Neural crest cell (in vitro differentiated cells): ENCODE measurements at regions not wholly inside any gene's neighbourhood (a gene's known extent, or its start where the extent isn't known, plus 50 kb on each side); places are given as distances from the start of the nearest gene placed in this dataset.

Experiments
- DNase-seq: peaks from one replicate; pipeline ENCODE4 v3.0.0; 2021; ENCODE audit warnings: low read depth, mixed read lengths, low spot score
- H3K27ac Mint-ChIP-seq: one replicate; pipeline ENCODE4 v1.8.0; 2021; ENCODE audit warnings: mild to moderate bottlenecking, mixed read lengths; ENCODE audit not compliant: unreplicated experiment
- H3K27me3 Mint-ChIP-seq: 2 replicates; pipeline ENCODE4 v1.8.0; 2021; ENCODE audit warnings: low read depth, mild to moderate bottlenecking, mixed read lengths
- H3K36me3 Mint-ChIP-seq: 2 replicates; pipeline ENCODE4 v1.8.0; 2021; ENCODE audit warnings: low read depth, mild to moderate bottlenecking, mixed read lengths
- H3K4me1 Mint-ChIP-seq: 2 replicates; pipeline ENCODE4 v1.8.0; 2021; ENCODE audit warnings: mixed read lengths
- H3K4me3 Mint-ChIP-seq: one replicate; pipeline ENCODE4 v1.8.0; 2021; ENCODE audit warnings: mild to moderate bottlenecking, mixed read lengths
- H3K9me3 Mint-ChIP-seq: 2 replicates; pipeline ENCODE4 v1.8.0; 2021; ENCODE audit warnings: mixed read lengths
- TF ChIP-seq, protein P1 (sequence below): fragments of 200-600 bp; sonication (generic); conservative IDR thresholded peaks from 2 replicates; pipeline ENCODE4 v1.5.0; 2021; ENCODE audit warnings: antibody characterized with exemption, mild to moderate bottlenecking

DNA sequence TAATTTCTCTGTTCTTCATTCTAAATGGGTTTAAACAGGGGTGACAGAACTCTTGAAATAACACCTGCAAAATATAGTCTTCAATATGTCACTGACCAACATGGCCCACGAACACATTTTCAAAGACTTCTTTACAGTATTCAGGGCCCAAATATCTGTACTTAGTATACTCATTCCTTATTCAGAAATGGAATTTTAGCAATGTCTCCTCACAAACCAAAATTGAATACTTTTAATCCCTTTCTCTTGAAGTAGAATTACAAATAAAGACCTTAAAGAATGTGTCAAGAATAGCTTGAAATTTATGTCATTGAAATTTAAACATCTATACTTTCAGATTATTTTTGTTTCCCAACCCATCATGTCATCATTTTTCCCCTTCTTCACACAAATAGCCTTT is 263.1 kb downstream of the LRIG3 start:
- H3K27ac Mint-ChIP-seq = no peak overlapping the region
- no peak overlapping the region for H3K4me3 Mint-ChIP-seq

DNA sequence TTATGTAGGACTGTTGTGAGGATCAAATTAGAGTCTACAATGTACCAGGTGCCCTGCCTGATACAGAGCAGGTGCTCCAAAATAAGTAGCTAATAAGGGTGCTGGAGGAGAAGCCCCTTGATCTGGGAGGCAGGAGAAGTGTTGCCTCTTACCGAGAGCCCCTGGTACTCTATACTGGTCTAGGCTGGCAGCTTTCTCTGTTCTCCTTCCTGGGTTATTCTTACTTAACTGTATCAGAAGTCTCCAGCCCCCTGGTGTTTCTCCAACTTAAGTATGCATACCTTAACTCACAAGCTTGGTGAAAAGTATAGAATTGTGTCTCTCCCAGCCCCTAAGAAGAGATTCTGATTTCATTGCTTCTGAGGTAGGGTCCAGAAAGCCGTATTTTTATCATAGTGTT is 254.9 kb downstream of the LRIG3 start:
- DNase-seq = no peak
- H3K27me3 Mint-ChIP-seq = no peaks in the 10 kb centered on the region
- H3K4me1 Mint-ChIP-seq = peaks cover 6% of the 10 kb centered on the region
- no peak overlapping the region for H3K4me3 Mint-ChIP-seq
- TF ChIP-seq, protein P1, sequence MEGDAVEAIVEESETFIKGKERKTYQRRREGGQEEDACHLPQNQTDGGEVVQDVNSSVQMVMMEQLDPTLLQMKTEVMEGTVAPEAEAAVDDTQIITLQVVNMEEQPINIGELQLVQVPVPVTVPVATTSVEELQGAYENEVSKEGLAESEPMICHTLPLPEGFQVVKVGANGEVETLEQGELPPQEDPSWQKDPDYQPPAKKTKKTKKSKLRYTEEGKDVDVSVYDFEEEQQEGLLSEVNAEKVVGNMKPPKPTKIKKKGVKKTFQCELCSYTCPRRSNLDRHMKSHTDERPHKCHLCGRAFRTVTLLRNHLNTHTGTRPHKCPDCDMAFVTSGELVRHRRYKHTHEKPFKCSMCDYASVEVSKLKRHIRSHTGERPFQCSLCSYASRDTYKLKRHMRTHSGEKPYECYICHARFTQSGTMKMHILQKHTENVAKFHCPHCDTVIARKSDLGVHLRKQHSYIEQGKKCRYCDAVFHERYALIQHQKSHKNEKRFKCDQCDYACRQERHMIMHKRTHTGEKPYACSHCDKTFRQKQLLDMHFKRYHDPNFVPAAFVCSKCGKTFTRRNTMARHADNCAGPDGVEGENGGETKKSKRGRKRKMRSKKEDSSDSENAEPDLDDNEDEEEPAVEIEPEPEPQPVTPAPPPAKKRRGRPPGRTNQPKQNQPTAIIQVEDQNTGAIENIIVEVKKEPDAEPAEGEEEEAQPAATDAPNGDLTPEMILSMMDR = no peak
- peaks cover 6% of the 10 kb centered on the region for H3K36me3 Mint-ChIP-seq
- H3K27ac Mint-ChIP-seq = no peak overlapping the region
- H3K9me3 Mint-ChIP-seq = peaks cover 6% of the 10 kb centered on the region

More for the DNA sequence above, 263.1 kb downstream of the LRIG3 start:
- Mint-ChIP-seq H3K27me3 (no peaks in the 10 kb centered on the region), H3K4me1 (no peaks in the 10 kb centered on the region), H3K9me3 (peaks cover 4% of the 10 kb centered on the region), H3K36me3 (peaks cover 3% of the 10 kb centered on the region)
- TF ChIP-seq, protein P1 = no peak
- no peak for DNase-seq

GRCh38 chr12:58668233-58668632 is 252.1 kb downstream of the LRIG3 start:
- Mint-ChIP-seq H3K4me1 (peaks cover 6% of the 10 kb centered on the region), H3K4me3 (no peak overlapping the region), H3K9me3 (peaks cover 6% of the 10 kb centered on the region), H3K27ac (no peak overlapping the region), H3K27me3 (no peaks in the 10 kb centered on the region), H3K36me3 (peaks cover 6% of the 10 kb centered on the region)
- TF ChIP-seq, protein P1 = no peak
- DNase-seq = no peak

DNA sequence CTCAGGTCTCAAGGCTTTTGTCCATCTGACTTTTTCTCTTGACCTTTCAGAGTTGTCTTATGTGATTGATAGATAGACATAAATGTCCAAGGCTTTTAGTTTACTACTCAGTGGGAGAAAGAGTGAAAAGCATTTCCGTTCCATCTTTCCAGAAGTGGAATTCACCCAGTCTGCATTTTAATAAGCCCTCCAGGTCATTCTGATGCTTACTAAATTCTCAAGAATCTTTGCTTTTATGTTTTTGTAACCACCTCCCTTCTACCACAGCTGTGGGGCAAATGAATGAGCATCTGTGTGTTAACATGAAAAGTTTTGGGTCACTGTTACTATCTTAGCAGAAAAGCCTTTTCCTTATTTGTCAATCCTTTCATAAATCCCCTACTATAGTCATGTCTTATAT is 251.4 kb downstream of the LRIG3 start:
- Mint-ChIP-seq H3K9me3 (peaks cover 2% of the 10 kb centered on the region), H3K27me3 (no peaks in the 10 kb centered on the region), H3K4me3 (no peak overlapping the region), H3K4me1 (peaks cover 6% of the 10 kb centered on the region), H3K27ac (no peak overlapping the region), H3K36me3 (peaks cover 1% of the 10 kb centered on the region)
- TF ChIP-seq, protein P1 = no peak
- no peak for DNase-seq

DNA sequence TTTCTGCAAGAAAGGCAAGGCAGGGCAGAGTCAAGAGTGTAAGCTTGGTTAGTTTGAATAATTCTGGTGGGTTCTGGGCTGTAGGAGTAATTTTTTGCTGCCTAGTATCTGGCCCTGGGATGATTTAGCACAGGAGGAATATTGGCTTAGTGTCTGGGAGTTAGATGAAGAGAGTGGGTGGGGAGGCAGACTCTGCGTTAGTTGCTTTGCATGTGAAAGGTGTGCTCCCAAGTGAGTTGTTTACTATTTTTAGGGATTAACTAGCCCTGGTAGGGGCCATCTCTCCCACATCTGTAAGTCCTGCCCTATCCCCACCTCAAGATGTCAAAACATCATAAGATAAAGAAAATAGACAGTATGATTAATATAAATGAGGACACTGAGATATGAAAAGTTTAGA is 249.7 kb downstream of the LRIG3 start:
- no peak overlapping the region for H3K4me3 Mint-ChIP-seq
- no peaks in the 10 kb centered on the region for H3K9me3 Mint-ChIP-seq
- no peaks in the 10 kb centered on the region for H3K36me3 Mint-ChIP-seq
- H3K4me1 Mint-ChIP-seq = peaks cover 6% of the 10 kb centered on the region
- H3K27ac Mint-ChIP-seq = no peak overlapping the region
- no peak for DNase-seq
- TF ChIP-seq, protein P1 = no peak
- no peaks in the 10 kb centered on the region for H3K27me3 Mint-ChIP-seq

DNA sequence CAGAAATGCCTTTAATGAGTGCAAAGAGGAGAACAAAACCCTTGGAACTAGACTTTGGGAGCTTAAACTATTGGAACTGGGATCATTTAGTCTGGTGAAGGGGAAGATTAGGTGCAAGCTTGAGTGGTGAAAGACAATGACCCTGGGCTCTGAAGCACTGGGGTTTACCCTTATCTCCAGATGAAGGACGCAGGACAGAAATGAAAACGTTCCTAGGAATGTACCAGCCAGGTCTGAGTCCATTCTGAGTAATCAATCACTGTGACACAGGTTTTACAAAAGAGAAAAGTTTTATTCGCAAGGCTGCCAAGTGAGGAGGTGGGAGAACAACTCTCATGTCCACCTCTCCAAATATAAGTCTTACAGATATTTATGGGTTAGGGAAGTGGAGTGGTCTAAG is 249.1 kb downstream of the LRIG3 start:
- H3K36me3 Mint-ChIP-seq = peaks cover 2% of the 10 kb centered on the region
- H3K4me3 Mint-ChIP-seq = no peak overlapping the region
- H3K4me1 Mint-ChIP-seq = peaks cover 6% of the 10 kb centered on the region
- H3K27me3 Mint-ChIP-seq = no peaks in the 10 kb centered on the region
- DNase-seq = no peak
- TF ChIP-seq, protein P1 = no peak
- H3K27ac Mint-ChIP-seq = no peak overlapping the region
- peaks cover 4% of the 10 kb centered on the region for H3K9me3 Mint-ChIP-seq
